GM12873 (cell line): ENCODE measurements at regions not wholly inside any gene's neighbourhood (a gene's known extent, or its start where the extent isn't known, plus 50 kb on each side); places are given as distances from the start of the nearest gene placed in this dataset.

ENCODE experiments used
- TF ChIP-seq, protein P1 (sequence below): IDR thresholded peaks from 2 replicates; pipeline ENCODE4 v1.5.1; 2012; ENCODE audit warnings: low read depth, mild to moderate bottlenecking, moderate library complexity, low read length, control low read depth; ENCODE audit not compliant: insufficient read depth; ENCODE audit errors: missing control alignments

DNA sequence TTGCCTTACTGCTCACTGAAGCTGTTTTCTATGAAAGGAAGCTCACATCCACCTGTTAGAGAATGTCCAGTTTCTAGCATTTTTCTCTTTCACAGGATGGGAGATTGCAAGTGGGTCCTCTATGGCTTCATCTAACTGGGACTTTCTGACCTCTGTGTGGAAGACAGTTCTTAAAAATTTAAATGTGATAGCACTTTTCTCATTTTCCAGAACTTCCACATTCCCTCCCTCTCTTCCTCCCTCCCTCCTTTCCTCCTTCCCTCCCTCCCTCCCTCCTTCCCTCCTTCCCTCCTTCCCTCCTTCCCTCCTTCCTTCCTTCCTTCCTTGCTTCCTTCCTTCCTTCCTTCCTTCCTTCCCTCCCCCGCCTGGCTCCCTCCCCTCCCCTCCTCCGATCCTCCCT, 291.1 kb downstream of the DOK5 start:
- TF ChIP-seq, protein P1, sequence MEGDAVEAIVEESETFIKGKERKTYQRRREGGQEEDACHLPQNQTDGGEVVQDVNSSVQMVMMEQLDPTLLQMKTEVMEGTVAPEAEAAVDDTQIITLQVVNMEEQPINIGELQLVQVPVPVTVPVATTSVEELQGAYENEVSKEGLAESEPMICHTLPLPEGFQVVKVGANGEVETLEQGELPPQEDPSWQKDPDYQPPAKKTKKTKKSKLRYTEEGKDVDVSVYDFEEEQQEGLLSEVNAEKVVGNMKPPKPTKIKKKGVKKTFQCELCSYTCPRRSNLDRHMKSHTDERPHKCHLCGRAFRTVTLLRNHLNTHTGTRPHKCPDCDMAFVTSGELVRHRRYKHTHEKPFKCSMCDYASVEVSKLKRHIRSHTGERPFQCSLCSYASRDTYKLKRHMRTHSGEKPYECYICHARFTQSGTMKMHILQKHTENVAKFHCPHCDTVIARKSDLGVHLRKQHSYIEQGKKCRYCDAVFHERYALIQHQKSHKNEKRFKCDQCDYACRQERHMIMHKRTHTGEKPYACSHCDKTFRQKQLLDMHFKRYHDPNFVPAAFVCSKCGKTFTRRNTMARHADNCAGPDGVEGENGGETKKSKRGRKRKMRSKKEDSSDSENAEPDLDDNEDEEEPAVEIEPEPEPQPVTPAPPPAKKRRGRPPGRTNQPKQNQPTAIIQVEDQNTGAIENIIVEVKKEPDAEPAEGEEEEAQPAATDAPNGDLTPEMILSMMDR, result no peak

GRCh38 chr20:54763366-54763765, 288.0 kb downstream of the DOK5 start:
- TF ChIP-seq, protein P1, result no peak

GRCh38 chr20:54759589-54759988, 284.2 kb downstream of the DOK5 start:
- TF ChIP-seq, protein P1, result no peak

DNA sequence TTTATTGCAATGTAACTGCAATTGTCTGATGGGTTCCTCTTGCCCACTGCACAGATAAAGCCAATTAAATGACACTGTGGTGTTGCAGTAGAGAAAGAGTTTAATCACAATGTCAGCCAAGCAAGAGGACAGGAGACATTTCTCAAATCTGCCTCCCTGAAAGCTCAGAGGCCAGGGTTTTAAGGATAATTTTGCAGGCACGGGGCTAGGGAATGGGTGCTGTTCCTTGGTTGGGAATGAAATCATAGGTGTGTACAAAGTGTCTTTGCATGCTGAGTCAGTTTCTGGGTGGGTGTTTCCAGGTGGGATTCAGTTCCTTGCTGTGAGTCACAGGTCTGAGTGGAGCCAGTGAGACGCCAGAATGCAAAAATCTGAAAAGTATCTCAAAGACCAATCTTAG, 271.4 kb downstream of the DOK5 start:
- TF ChIP-seq, protein P1, result no peak

DNA sequence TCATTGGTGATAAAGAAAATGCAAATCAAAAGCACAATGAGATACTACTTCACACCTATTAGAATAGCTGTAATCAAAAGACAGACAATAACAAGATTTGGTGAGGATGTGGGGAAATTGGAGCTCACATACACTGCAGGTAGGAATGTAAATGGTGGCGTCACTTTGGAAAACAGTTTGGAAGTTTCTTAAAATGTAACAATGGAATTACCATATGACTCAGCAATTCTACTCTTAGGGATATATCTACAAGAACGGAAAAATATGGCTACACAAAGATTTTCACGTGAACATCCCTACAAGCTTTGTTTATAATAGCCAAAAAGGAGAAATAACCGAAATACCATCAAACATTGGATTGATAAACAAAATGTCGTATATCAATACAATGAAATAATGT, 270.4 kb downstream of the DOK5 start:
- TF ChIP-seq, protein P1, result no peak

- TF ChIP-seq, protein P1, result no peak
Measured at GRCh38 chr20:54744097-54744496, 268.7 kb downstream of the DOK5 start.

GRCh38 chr20:54742193-54742592, 266.8 kb downstream of the DOK5 start:
- TF ChIP-seq, protein P1, result no peak
